ENCODE measurements at regions not wholly inside any gene's neighbourhood (a gene's known extent, or its start where the extent isn't known, plus 50 kb on each side); places are given as distances from the start of the nearest gene placed in this dataset.

GRCh38 chr6:146872426-146872785 is 273.6 kb downstream of the ADGB start:
- TF ChIP-seq CTCF (IDR thresholded peaks at IDR 0.05), result no peak
- TF ChIP-seq POLR2A (IDR thresholded peaks at IDR 0.05), result no peak

Data from ovary (tissue), 3 donors.